Ureter (tissue), 1 donor: ENCODE measurements at regions not wholly inside any gene's neighbourhood (a gene's known extent, or its start where the extent isn't known, plus 50 kb on each side); places are given as distances from the start of the nearest gene placed in this dataset.

Experiments used
- DNase-seq: peaks from one replicate; pipeline ENCODE4 v3.0.0-alpha.2; 2020; ENCODE audit warnings: low spot score
- donor health status: DM: yes; HTN: yes; CAD: no.

- no peak for DNase-seq
Observed at GRCh38 chr11:10927538-10927937, 69.7 kb upstream of the ZBED5 start.

- no peak for DNase-seq
Observed at GRCh38 chr11:10926801-10927211, 69.0 kb upstream of the ZBED5 start.

GRCh38 chr11:10925149-10925926 lies 67.5 kb upstream of the ZBED5 start:
- no peak for DNase-seq

GRCh38 chr11:10923882-10924281 lies 66.0 kb upstream of the ZBED5 start:
- no peak for DNase-seq

- no peak for DNase-seq
Observed at GRCh38 chr11:10922892-10923291, 65.0 kb upstream of the ZBED5 start.

GRCh38 chr11:10920875-10921274 lies 63.0 kb upstream of the ZBED5 start:
- no peak for DNase-seq

GRCh38 chr11:10920205-10920604 lies 62.4 kb upstream of the ZBED5 start:
- no peak for DNase-seq

- DNase-seq = no peak
Observed at GRCh38 chr11:10918698-10919097, 60.8 kb upstream of the ZBED5 start.

- DNase-seq = no peak
Observed at GRCh38 chr11:10918275-10918674, 60.4 kb upstream of the ZBED5 start.

- DNase-seq = no peak
Observed at GRCh38 chr11:10917802-10918201, 59.9 kb upstream of the ZBED5 start.

GRCh38 chr11:10916665-10917064 lies 58.8 kb upstream of the ZBED5 start:
- DNase-seq = no peak

GRCh38 chr11:10914050-10914449 lies 56.2 kb upstream of the ZBED5 start:
- DNase-seq = no peak

GRCh38 chr11:10913075-10913474 lies 55.2 kb upstream of the ZBED5 start:
- DNase-seq = no peak

- DNase-seq = no peak
Observed at GRCh38 chr11:10911907-10912306, 54.1 kb upstream of the ZBED5 start.

GRCh38 chr11:10909141-10909883 lies 51.5 kb upstream of the ZBED5 start:
- no peak for DNase-seq

GRCh38 chr11:10908215-10908951 lies 50.5 kb upstream of the ZBED5 start:
- no peak for DNase-seq
